Liver (tissue), 3 donors: ENCODE measurements at regions not wholly inside any gene's neighbourhood (a gene's known extent, or its start where the extent isn't known, plus 50 kb on each side); places are given as distances from the start of the nearest gene placed in this dataset.
"Not testable (repeated sequence)": the region's sequence is repeated elsewhere in the genome, so short reads cannot be mapped to it uniquely, and the experiment has no call there.

Experiments
- EGR1 ChIP-seq, 2 donors: IDR thresholded peaks; 2 replicates each; pipeline ENCODE4 v1.6.1; 2016 to 2018; ENCODE audit warnings: antibody characterized with exemption in 2 of 2, low read depth in 2 of 2
- GABPA ChIP-seq, 2 donors: IDR thresholded peaks in 1 of 2; conservative IDR thresholded peaks in 1 of 2; 2 replicates each; pipeline ENCODE4 v1.6.1; 2016; ENCODE audit warnings: antibody characterized with exemption in 2 of 2, mild to moderate bottlenecking in 1 of 2, moderate library complexity in 1 of 2
- MAX ChIP-seq: IDR thresholded peaks from 2 replicates; pipeline ENCODE4 v1.6.1; 2016; ENCODE audit warnings: antibody characterized with exemption
- ZBTB33 ChIP-seq: IDR thresholded peaks from 2 replicates; pipeline ENCODE4 v1.6.1; 2016; ENCODE audit warnings: antibody characterized with exemption
- TF ChIP-seq, protein P1 (sequence below): fragments of 150-350 bp; IDR thresholded peaks from 2 replicates; pipeline ENCODE4 v1.5.1; 2017; ENCODE audit warnings: improper control_type of control experiment, low read depth, low read length; ENCODE audit not compliant: missing input control
- TF ChIP-seq, protein P2 (sequence below): IDR thresholded peaks from 2 replicates; pipeline ENCODE4 v1.6.1; 2016; ENCODE audit warnings: antibody characterized with exemption
- TF ChIP-seq, protein P3 (sequence below): IDR thresholded peaks from 2 replicates; pipeline ENCODE4 v1.6.1; 2016; ENCODE audit warnings: antibody characterized with exemption, mild to moderate bottlenecking
- donor health status: healthy.
- donor health status: healthy.

- TF ChIP-seq, protein P1, sequence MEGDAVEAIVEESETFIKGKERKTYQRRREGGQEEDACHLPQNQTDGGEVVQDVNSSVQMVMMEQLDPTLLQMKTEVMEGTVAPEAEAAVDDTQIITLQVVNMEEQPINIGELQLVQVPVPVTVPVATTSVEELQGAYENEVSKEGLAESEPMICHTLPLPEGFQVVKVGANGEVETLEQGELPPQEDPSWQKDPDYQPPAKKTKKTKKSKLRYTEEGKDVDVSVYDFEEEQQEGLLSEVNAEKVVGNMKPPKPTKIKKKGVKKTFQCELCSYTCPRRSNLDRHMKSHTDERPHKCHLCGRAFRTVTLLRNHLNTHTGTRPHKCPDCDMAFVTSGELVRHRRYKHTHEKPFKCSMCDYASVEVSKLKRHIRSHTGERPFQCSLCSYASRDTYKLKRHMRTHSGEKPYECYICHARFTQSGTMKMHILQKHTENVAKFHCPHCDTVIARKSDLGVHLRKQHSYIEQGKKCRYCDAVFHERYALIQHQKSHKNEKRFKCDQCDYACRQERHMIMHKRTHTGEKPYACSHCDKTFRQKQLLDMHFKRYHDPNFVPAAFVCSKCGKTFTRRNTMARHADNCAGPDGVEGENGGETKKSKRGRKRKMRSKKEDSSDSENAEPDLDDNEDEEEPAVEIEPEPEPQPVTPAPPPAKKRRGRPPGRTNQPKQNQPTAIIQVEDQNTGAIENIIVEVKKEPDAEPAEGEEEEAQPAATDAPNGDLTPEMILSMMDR: not testable (repeated sequence)
- TF ChIP-seq, protein P2, sequence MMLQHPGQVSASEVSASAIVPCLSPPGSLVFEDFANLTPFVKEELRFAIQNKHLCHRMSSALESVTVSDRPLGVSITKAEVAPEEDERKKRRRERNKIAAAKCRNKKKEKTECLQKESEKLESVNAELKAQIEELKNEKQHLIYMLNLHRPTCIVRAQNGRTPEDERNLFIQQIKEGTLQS: not testable (repeated sequence)
- TF ChIP-seq ZBTB33; EGR1 (IDR thresholded peaks at IDR 0.05; ENCODE audit: low read depth in 2 of 2); MAX; GABPA (IDR thresholded peaks at IDR 0.05 in 1 of 2, conservative IDR thresholded peaks at IDR 0.05 in 1 of 2): not testable (repeated sequence)
- TF ChIP-seq, protein P3, sequence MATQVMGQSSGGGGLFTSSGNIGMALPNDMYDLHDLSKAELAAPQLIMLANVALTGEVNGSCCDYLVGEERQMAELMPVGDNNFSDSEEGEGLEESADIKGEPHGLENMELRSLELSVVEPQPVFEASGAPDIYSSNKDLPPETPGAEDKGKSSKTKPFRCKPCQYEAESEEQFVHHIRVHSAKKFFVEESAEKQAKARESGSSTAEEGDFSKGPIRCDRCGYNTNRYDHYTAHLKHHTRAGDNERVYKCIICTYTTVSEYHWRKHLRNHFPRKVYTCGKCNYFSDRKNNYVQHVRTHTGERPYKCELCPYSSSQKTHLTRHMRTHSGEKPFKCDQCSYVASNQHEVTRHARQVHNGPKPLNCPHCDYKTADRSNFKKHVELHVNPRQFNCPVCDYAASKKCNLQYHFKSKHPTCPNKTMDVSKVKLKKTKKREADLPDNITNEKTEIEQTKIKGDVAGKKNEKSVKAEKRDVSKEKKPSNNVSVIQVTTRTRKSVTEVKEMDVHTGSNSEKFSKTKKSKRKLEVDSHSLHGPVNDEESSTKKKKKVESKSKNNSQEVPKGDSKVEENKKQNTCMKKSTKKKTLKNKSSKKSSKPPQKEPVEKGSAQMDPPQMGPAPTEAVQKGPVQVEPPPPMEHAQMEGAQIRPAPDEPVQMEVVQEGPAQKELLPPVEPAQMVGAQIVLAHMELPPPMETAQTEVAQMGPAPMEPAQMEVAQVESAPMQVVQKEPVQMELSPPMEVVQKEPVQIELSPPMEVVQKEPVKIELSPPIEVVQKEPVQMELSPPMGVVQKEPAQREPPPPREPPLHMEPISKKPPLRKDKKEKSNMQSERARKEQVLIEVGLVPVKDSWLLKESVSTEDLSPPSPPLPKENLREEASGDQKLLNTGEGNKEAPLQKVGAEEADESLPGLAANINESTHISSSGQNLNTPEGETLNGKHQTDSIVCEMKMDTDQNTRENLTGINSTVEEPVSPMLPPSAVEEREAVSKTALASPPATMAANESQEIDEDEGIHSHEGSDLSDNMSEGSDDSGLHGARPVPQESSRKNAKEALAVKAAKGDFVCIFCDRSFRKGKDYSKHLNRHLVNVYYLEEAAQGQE: not testable (repeated sequence)
Observed at GRCh38 chr5:20721286-20721685, 733.3 kb upstream of the CDH18 start.
